ENCODE measurements at regions not wholly inside any gene's neighbourhood (a gene's known extent, or its start where the extent isn't known, plus 50 kb on each side); places are given as distances from the start of the nearest gene placed in this dataset.
"Not testable (repeated sequence)": the region's sequence is repeated elsewhere in the genome, so short reads cannot be mapped to it uniquely, and the experiment has no call there.

DNA sequence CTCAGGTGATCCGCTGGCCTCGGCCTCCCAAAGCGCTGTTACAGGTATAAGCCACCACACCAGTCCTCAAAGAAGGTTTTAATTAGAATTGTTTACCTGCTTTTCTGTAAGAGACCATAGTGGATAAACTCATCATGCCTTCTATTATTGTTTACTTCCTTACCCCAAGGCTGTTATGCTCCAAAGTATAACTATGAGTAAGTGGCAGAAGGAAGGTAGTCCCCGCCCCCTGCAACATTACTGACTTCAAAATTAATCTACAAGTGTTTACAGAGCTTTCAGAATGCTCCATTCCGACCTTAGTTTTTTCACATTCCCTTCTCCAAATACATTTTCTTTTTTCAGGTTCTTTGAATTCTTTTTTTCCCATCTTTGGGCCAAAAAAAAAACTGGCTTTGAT is 480.5 kb upstream of the NOX3 start:
- no peak for DNase-seq (ENCODE audit: low read depth)

DNA sequence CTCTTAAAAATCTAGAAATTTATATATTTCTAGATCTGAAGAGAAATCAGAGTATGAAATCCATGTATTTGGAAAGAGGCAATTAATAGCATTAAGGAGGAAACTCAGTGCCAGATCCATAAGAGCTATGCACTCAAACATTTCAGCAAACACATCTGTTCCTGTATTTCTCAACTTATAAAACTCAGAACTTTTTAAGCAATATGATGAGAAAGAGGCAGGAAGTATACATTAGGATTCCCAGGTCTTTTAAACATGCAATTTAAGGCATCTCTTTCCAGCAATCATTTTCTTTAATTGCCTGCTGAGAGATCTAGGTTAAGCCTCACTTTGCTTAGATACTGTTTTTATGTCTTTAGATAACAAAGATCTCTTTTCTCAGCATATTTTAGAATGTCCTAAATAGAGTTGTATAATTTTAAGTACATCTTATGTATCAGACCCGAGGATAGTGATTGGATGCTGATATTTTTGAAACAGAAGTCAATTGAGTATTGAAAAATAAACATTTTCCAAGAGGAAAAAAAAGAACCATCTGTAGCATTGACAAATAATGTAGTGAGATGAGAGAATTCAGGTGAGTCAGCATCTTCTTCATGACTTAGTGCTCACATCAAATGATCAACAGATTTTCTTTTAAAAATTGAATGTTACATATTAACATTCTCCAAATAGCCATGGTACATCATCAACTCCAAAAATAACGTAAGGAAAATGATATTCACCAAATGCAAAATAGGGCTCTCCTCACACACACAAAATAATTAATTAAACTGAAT is 461.4 kb upstream of the NOX3 start:
- no peak for DNase-seq (ENCODE audit: low read depth)

DNA sequence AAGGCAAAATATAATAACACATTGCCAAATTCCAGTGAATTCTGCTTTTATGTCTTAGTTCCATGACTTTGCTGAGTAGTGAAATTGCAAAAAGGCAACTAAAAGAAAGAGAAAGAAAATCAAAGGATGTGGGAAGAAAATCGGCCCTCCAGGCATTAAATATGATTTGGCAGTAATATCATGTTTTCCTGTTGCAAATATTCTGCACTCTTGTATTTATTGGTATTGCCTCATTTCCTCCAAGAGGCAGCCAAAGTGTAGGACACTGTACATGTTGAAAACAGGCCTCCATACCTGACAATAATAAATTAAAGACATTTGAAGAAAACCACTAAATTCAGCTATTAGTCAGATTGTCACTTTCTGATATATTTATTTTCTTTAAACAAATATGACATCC is 460.0 kb upstream of the NOX3 start:
- DNase-seq (ENCODE audit: low read depth) = no peak

DNA sequence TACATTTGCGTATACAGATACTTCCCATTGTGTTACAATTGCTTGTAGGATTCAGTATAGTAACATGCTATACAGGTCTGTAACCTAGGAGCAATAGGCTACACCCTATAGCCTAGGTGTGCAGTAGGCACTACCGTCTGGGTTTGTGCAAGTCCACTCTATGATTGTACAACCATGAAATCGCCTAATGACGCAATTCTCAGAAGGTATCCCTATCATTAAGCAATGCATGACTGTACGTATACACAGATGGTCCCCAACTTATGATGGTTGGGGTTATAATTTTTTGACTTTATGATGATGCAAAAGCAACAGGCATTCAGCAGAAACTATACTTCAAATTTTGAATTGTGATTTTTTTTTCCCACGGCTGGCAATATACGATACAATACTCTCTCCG is 458.2 kb upstream of the NOX3 start:
- no peak for DNase-seq (ENCODE audit: low read depth)

DNA sequence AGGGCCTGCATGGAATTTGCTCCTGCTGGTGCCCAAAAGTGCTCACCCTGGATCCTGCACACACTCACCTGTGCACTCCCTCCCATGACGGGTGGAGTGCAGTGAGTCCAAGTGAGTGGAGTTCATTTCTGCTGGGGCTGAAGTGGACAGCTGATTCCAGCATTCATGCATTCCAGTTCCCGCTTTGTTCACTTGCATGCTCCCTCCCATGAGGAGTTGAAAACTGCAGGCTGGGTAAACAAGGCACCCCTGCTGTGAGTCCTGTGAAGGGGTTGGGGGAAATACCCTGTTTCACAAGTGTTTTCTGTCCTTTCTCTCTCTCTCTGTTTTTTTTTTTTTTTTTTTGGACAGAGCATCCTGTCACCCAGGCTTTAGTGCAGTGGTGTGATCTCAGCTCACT is 454.1 kb upstream of the NOX3 start:
- DNase-seq (ENCODE audit: low read depth) = no peak

DNA sequence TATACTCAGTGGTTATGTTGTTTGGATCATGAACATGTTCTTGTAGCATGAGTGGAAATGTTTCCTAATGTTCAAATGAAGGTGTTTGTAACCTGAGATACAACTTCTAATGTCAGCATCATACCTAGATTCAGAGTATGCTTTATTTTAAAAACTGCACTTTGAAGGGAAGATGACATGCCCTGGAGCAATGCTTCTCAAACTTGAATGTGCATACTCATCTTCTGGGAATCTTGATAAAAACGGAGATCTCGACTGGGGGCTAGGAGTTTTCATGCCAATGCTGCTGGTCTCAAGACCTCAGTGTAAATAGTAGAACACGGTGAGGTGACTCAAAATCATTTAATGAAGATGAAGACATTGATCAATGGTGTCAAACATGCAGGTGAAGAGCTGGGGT is 440.0 kb upstream of the NOX3 start:
- DNase-seq (ENCODE audit: low read depth) = no peak

DNA sequence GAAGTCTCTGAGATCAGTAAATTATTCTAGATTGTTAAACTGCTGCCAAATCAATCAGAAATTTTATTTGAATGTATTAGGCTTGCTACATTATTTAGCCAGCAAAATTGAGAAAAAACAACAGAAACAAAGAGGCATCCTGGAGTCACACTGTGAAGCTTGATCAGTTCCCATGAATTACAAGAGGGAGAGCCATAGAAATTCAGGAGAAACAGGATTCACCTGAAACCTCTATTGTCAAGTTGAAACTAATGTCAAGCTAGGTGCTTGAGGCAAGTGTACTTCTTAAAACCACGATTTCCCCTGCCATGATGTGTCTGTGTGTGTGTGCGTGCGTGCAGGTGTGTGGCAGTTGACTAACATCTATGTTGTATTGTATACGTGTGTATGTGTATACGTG is 439.1 kb upstream of the NOX3 start:
- DNase-seq (ENCODE audit: low read depth) = no peak

DNA sequence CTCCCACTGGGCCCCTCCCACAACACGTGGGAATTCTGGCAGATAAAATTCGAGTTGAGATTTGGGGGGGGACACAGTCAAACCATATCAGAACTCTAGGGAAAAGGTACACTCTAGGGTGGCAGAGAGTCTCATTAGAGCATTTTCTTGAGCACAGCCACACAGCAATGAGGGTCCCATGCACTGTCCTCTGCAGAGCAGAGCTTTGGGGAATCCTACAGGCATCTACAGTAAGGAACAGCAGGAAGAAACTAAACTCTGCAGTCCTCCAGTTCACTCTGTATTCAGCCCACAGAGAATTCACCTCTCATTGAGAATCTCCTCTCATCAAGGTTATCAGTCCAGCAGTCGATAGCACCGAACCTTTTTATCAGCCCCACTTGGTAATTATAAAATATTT is 438.6 kb upstream of the NOX3 start:
- no peak for DNase-seq (ENCODE audit: low read depth)

DNA sequence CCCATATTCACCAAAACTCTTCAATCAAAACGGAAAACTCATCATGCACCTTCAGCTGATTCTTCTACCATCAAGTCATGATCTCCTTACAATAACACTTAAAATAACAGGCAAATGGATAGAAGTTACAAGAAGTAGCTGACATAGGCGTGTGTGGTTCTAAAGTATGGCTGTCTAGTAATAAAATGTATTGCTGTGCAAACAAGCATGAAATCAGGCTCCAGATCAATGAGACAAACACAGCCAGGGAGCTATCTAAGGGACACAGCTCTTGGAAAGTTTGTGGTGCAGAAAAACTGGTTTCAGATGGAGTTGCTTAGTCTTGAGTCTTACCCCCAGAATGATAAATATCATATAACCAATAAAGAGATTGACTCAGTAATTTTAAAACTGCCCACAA is 434.8 kb upstream of the NOX3 start:
- DNase-seq (ENCODE audit: low read depth) = no peak

DNA sequence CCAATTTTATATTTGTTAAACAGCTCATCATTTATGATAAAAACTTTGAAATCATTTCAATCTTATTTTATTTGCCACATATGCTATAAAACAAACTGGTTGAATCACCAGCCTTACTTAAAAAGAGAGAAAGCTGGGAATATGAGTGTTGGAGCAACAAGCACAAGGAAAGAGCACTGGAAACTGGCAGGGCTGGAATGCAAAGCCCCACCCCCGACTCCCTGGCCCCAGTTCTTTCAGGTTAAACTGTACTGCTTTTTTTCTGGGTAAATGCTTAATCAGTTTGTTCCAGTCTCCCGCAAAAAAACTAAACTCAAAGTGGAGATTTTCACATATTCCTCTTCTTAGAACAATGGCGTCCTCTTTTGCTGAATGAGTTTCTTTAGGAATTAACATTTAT is 433.8 kb upstream of the NOX3 start:
- DNase-seq (ENCODE audit: low read depth) = no peak

DNA sequence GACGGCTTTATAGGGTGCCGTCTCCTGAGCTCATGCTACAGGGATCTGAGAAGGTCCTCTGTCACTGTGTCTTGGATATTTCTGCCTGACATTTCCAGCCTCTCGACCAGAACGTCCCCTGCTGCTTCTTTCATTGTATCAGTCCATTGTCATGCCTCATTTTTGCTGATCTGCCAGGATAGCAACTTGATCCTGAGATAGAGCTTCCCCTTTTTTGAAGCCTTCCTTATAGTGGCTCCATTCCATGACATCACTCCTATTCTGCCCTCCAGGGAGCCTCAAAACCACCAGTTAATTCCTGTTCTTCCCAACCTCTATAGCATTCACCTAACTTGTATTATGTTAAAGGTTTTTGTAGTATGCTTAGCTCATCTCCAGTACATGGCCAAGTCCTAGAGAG is 431.8 kb upstream of the NOX3 start:
- DNase-seq (ENCODE audit: low read depth) = no peak

DNA sequence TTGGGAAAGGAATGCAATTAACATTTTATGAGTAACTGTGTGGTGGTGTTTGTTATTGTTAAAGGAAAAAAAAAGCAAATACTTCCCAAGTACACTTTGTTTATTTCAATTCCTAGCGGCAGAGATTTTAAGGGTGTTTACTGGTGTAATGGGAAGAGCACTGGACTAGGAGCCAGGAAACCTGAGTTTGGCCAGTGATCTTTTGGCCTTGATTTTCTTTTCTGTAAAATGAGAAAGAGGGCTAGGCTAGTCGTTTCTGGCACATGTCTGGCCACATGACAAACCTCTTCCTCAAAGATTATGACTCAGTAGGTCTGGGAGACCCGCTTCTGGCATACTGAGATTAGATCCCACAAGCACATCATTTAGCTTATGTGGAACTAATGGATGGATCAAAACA is 428.1 kb upstream of the NOX3 start:
- no peak for DNase-seq (ENCODE audit: low read depth)

DNA sequence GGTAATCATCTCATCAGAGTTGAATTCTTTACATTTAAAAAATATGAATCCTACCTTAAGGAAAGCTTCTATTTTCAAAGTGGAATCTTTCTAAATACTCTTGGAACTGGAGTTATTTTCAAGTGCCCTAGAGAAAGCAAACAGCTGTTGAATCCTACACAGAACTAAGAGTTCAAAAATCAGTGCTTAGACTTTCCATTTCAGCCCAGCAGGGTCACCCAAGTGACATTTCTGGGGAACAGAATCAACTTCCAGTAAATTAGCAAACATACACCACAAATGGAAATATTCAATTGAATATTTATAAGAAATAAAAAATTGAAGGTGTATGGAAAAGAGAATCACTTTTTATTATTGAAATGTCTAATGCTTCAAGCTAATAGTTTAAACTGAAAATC is 427.7 kb upstream of the NOX3 start:
- no peak for DNase-seq (ENCODE audit: low read depth)

DNA sequence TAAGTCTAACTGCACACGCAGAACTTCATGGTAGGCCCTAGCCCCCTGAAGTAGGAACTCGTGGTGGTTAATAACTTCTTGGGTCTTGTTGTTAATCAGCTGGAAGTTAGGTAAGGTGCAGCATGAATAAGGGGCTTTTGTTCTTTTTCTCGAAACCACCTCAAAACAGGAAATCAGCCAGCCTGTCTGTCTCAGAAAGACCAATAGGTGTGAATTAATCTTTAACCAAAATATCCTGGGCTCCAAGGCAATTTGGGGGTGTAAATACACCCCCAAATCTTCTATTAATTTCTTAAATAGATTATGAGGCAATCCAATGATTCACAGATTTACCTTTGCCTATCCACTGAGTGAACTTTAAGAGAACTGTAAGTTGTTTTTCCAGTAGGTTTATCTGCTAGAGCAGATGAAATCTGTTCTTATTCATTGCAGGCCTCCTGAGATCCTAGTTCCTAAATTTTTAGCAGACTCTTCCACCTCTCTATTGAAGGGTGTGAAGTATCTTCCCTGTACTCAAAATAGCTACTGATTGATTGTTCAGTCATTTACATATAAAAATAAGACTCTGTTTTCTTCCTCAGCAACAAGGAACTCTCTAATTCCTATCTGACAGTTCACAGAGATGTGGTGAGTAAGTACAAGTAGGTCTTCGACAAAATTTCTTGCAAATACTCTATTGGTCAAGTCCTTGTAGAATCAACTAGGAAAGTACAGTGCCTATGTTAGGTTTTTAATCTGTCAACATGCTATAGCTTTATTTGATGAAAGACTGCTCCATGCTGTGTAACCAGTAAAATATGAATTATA is 427.1 kb upstream of the NOX3 start:
- DNase-seq (ENCODE audit: low read depth) = no peak

DNA sequence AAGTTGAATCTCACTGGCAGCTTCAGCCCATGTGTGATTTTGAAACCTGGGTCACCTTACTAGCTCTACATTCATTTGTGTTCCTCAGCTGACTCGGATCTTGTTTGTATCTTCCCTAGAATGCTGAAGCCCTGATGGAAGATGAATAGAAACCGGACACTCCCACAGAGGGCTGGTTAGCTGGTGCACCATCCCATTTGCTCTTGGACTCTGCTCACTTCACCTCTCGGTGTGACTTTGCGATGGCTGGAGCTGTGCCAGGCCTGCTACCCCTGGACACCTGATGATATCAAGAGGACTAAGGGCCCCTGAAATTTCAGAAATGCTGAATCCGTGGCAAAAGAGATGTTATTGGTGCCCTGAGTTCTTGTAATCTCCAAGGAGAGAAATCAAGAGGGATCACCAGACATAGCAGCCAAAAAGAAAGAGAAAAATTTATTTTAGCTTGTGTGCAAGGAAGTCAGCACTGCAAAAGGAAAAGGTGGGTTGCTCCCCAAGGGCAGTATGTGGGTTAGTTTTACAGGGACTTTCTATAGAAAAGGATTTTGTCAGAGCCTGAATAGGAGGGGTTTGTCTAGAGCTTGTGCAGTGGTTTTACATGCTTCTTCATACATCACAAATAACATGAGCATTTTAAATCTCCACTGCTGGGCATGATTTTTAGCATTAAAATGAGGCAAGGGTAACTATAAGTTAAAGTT is 426.3 kb upstream of the NOX3 start:
- no peak for DNase-seq (ENCODE audit: low read depth)

DNA sequence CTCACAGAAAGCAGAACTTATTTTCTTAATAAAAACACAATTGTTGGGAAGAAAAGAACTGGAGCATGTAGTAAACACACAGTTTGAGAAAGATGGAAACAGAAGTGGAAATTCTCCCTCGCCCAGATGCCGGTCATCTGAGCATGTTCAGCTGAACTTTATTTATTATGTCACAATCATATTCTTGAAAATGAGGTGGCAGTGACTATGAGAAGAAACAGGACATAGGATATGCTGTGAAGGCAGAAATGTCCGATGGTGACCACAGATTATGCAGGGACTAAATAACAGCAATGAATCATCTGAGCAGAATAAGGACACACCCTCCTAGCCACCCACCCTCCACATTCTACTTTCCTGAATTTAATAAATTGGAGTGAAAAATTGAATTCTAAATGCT is 425.3 kb upstream of the NOX3 start:
- DNase-seq (ENCODE audit: low read depth) = no peak

DNA sequence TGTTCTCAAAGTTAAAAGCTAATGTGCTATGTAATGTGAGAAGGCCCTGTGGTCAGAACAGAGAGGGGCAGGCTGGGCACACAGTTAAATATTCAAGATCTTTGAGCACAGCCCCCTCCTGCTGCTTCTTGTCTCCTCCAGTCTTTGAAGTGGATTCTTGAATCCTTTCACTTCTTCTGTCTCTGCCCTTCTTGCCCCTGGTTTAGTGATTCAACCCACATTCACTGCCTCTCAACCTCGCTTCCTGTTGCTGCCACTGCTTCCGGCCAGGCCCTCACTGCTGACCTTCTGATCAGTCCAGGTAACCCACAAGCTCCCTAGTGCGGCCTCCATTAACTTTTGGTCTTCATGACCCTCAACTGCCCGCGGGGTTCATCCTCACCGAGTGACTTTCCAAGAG is 417.3 kb upstream of the NOX3 start:
- no peak for DNase-seq (ENCODE audit: low read depth)

DNA sequence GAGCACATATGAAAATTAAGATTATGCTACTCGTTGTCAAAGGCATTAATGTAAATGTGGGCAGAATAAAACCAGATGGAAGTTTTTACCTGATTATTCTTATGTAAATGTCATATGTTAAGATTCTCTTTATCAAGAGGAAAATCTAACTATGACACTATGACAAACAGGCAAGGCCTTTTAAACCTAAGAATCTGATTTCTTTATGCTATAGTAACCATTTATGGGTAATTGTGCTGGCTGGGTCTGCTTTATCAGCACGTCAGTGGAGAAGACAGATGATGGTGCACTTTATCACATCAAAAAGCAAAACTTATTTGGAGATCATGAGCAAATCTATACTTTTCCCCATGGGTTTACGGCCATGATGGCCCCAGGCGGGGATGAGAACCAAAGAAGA is 412.0 kb upstream of the NOX3 start:
- DNase-seq (ENCODE audit: low read depth) = no peak

DNA sequence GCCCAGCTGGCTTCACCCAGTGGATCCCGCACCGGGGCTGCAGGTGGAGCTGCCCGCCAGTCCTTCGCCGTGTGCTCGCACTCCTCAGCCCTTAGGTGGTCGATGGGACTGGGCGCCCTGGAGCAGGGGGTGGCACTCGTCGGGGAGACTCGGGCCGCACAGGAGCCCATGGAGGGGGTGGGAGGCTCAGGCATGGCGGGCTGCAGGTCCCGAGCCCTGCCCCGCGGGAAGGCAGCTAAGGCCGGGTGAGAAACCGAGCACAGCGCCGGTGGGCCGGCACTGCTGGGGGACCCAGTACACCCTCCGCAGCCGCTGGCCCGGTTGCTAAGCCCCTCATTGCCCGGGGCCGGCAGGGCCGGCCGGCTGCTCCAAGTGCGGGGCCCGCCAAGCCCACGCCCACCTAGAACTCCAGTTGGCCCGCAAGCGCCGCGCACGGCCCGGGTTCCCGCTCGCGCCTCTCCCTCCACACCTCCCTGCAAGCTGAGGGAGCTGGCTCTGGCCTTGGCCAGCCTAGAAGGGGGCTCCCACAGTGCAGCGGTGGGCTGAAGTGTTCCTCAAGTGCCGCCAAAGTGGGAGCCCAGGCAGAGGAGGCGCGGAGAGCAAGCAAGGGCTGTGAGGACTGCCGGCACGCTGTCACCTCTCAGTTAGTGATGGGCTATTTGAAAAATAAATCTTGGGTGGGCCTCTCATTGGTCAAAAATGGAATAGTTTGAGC is 411.2 kb upstream of the NOX3 start:
- not testable (repeated sequence) for DNase-seq (ENCODE audit: low read depth)

DNA sequence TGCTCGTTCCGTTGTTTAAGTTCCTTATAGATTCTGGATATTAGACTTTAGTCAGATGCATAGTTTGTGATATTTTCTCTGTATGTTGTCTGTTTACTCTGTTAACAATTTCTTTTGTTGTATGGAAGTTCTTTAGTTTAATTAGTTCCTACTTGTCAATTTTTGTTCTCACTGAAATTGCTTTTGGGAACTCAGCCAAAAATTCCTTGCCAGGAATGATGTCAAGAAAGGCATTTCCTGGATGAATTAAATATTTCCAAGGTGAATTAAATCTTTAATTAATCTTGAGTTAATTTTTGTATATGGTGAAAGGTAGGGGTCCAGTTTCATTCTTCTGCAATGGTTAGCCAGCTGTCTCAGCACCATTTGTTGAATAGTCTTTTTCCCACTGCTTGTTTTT is 406.2 kb upstream of the NOX3 start:
- no peak for DNase-seq (ENCODE audit: low read depth)

DNA sequence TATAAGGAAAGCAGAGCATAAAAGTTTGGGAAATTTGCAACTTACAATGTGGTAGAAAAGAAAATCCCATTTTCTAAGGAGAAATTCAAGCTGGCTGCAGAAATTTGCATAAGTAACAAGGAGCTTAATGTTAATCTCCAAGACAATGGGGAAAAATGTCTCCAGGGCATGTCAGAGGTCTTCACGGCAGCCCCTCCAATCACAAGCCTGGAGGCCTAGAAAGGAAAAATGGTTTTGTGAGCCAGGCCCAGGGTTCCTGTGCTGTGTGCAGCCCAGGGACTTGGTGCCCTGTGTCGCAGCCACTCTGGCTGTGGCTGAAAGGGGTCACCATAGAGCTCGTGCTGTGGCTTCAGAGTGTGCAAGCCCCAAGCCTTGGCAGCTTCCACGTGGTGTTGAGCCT is 403.3 kb upstream of the NOX3 start:
- DNase-seq (ENCODE audit: low read depth) = not testable (repeated sequence)

DNA sequence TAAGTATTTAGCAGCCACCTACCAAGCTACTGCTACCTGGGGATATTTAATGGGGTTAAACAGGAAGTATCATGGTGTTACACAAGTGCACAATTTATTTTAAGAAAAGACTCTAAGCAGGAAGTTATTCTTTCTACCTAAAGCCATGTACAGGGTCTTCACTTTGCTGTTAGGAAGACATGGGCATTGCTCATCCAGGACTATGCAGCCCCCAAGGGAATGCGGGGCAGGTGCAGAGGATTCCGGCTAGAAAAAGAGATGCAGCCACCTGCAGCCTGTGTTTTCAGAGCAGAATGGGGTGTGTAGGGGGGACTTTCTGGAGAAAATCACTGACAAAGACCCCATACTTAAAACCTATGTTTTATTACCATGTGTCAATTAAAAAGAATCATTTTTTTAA is 399.1 kb upstream of the NOX3 start:
- no peak for DNase-seq (ENCODE audit: low read depth)

DNA sequence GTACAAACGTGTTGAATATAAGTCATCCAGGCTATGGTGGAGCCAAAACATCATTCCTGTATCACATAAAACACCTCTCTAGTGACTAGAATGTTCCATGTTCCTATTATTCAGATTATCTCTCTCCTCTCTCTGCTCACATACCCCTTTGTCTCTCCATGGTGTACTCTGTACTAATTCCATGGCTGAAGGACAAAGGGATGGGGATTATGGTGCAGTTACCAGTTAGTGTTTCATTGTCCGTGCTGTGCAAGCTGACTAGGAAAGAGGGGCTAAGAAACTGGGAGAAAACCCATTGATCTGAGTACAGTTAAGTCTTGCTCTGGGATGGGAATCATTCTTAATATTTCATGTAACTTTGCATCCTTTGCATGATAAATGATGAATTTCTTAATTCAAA is 397.4 kb upstream of the NOX3 start:
- DNase-seq (ENCODE audit: low read depth) = no peak
